ENCODE measurements at regions not wholly inside any gene's neighbourhood (a gene's known extent, or its start where the extent isn't known, plus 50 kb on each side); places are given as distances from the start of the nearest gene placed in this dataset.

GRCh38 chr2:128557069-128557468 is 238.4 kb upstream of the HS6ST1 start:
- Mint-ChIP-seq H3K4me1 (peaks cover 51% of the 10 kb centered on the region), H3K36me3 (peaks cover 5% of the 10 kb centered on the region), H3K9me3 (peaks cover 8% of the 10 kb centered on the region), H3K27me3 (ENCODE audit: insufficient read depth, low read depth) (peaks cover 16% of the 10 kb centered on the region), H3K4me3 (no peak overlapping the region), H3K27ac (no peak overlapping the region)
- Histone ChIP-seq H4K20me1 (ENCODE audit: low read depth) (no peaks in the 10 kb centered on the region), H3K9me3 (ENCODE audit: low read depth) (no peaks in the 10 kb centered on the region), H3K27me3 (no peaks in the 10 kb centered on the region), H3F3A (ENCODE audit: low read depth) (no peaks in the 10 kb centered on the region), H3K36me3 (no peaks in the 10 kb centered on the region), H3K4me1 (no peaks in the 10 kb centered on the region), H3K9ac (no peak overlapping the region), H3K4me2 (no peak overlapping the region), H3K4me3 (no peak overlapping the region), H3K27ac (no peak overlapping the region), H3K79me2 (ENCODE audit: low read depth) (no peaks in the 10 kb centered on the region), H2AFZ (replicated peaks) (no peak overlapping the region)
- no peak for DNase-seq (ENCODE audit: low spot score)
- TF ChIP-seq, protein P1, sequence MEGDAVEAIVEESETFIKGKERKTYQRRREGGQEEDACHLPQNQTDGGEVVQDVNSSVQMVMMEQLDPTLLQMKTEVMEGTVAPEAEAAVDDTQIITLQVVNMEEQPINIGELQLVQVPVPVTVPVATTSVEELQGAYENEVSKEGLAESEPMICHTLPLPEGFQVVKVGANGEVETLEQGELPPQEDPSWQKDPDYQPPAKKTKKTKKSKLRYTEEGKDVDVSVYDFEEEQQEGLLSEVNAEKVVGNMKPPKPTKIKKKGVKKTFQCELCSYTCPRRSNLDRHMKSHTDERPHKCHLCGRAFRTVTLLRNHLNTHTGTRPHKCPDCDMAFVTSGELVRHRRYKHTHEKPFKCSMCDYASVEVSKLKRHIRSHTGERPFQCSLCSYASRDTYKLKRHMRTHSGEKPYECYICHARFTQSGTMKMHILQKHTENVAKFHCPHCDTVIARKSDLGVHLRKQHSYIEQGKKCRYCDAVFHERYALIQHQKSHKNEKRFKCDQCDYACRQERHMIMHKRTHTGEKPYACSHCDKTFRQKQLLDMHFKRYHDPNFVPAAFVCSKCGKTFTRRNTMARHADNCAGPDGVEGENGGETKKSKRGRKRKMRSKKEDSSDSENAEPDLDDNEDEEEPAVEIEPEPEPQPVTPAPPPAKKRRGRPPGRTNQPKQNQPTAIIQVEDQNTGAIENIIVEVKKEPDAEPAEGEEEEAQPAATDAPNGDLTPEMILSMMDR (IDR thresholded peaks at IDR 0.05), result no peak
- TF ChIP-seq EZH2phosphoT487 (IDR thresholded peaks at IDR 0.05) (no peak), EZH2 (IDR thresholded peaks at IDR 0.05) (no peak)

- Histone ChIP-seq H3K9me3 (ENCODE audit: low read depth) (no peaks in the 10 kb centered on the region), H4K20me1 (ENCODE audit: low read depth) (no peaks in the 10 kb centered on the region), H2AFZ (replicated peaks) (no peak overlapping the region), H3K27ac (no peak overlapping the region), H3F3A (ENCODE audit: low read depth) (no peaks in the 10 kb centered on the region), H3K27me3 (no peaks in the 10 kb centered on the region), H3K9ac (no peak overlapping the region), H3K4me3 (no peak overlapping the region), H3K4me2 (no peak overlapping the region), H3K79me2 (ENCODE audit: low read depth) (no peaks in the 10 kb centered on the region), H3K4me1 (no peaks in the 10 kb centered on the region), H3K36me3 (no peaks in the 10 kb centered on the region)
- TF ChIP-seq, protein P1 (IDR thresholded peaks at IDR 0.05), result no peak
- TF ChIP-seq EZH2phosphoT487 (IDR thresholded peaks at IDR 0.05) (no peak), EZH2 (IDR thresholded peaks at IDR 0.05) (no peak)
- H3K27me3 Mint-ChIP-seq (ENCODE audit: insufficient read depth, low read depth), result peaks cover 16% of the 10 kb centered on the region
- H3K36me3 Mint-ChIP-seq, result peaks cover 5% of the 10 kb centered on the region
- peaks cover 8% of the 10 kb centered on the region for H3K9me3 Mint-ChIP-seq
- peak overlapping the region; percentile 24 for H3K4me3 Mint-ChIP-seq
- H3K27ac Mint-ChIP-seq, result no peak overlapping the region
- peaks cover 48% of the 10 kb centered on the region for H3K4me1 Mint-ChIP-seq
- no peak for DNase-seq (ENCODE audit: low spot score)
Observed at GRCh38 chr2:128557831-128558241, 239.2 kb upstream of the HS6ST1 start.

DNA sequence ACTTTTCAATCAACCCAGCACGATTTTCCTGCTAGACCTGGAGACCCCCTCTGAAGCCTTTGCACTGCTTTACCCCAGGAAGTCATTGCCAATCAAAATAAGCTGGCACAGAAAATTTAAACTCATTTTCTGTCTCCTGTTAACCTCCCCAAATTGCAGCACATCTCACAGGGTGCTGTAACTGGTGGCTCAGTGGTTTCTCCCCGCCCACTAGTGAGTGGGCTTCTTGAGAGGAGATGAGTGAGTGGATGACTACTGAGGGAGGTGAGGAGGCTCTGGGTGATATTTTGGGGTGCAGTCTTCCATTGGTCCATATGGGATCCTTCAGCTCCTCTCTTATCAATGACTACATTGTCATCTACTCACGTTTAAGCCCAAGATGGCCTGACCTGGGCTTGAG is 239.8 kb upstream of the HS6ST1 start:
- Mint-ChIP-seq H3K27me3 (ENCODE audit: insufficient read depth, low read depth) (peaks cover 16% of the 10 kb centered on the region), H3K27ac (no peak overlapping the region), H3K4me3 (no peak overlapping the region), H3K4me1 (peaks cover 44% of the 10 kb centered on the region), H3K36me3 (peaks cover 5% of the 10 kb centered on the region), H3K9me3 (peaks cover 8% of the 10 kb centered on the region)
- H4K20me1 ChIP-seq (ENCODE audit: low read depth), result no peaks in the 10 kb centered on the region
- no peaks in the 10 kb centered on the region for H3K4me1 ChIP-seq
- no peaks in the 10 kb centered on the region for H3K79me2 ChIP-seq (ENCODE audit: low read depth)
- H2AFZ ChIP-seq (replicated peaks), result no peak overlapping the region
- no peaks in the 10 kb centered on the region for H3F3A ChIP-seq (ENCODE audit: low read depth)
- H3K9me3 ChIP-seq (ENCODE audit: low read depth), result no peaks in the 10 kb centered on the region
- DNase-seq (ENCODE audit: low spot score), result no peak
- no peaks in the 10 kb centered on the region for H3K36me3 ChIP-seq
- H3K27me3 ChIP-seq, result no peaks in the 10 kb centered on the region
- no peak for TF ChIP-seq EZH2phosphoT487 (IDR thresholded peaks at IDR 0.05)
- no peak for TF ChIP-seq EZH2 (IDR thresholded peaks at IDR 0.05)
- TF ChIP-seq, protein P1 (IDR thresholded peaks at IDR 0.05), result no peak
- no peak overlapping the region for H3K27ac ChIP-seq
- H3K4me3 ChIP-seq, result no peak overlapping the region
- H3K9ac ChIP-seq, result no peak overlapping the region
- H3K4me2 ChIP-seq, result no peak overlapping the region

All from neural progenitor cell (in vitro differentiated cells).